ENCODE measurements at regions not wholly inside any gene's neighbourhood (a gene's known extent, or its start where the extent isn't known, plus 50 kb on each side); places are given as distances from the start of the nearest gene placed in this dataset.

DNA sequence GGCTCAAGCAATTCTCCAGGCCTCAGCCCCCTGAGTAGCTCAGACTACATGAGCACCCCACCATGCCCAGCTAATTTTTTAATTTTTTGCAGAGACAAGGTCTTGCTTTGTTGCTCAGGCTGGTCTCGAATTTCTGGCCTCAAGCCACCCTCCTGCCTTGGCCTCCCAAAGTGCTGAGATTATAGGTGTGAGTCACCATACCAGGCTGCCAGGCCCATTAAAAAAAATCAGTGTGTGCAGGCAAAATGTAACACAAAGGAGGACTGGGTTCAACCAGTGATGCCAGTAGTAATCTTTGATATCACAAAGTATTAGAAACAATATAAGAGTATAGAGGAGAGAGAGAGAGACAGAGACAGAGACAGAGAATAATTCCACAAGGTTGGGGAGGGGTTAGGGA, 322.7 kb downstream of the MSX2 start:
- DNase-seq (ENCODE audit: low read depth) = no peak
- TF ChIP-seq MYC (IDR thresholded peaks at IDR 0.05; ENCODE audit: low read depth, low read length) (no peak), POLR2A (IDR thresholded peaks at IDR 0.05; ENCODE audit: extremely low read depth, insufficient read length) (no peak)
- TF ChIP-seq, protein P1, sequence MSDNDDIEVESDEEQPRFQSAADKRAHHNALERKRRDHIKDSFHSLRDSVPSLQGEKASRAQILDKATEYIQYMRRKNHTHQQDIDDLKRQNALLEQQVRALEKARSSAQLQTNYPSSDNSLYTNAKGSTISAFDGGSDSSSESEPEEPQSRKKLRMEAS (IDR thresholded peaks at IDR 0.05; ENCODE audit: low read depth, low read length) = no peak
- TF ChIP-seq, protein P2, sequence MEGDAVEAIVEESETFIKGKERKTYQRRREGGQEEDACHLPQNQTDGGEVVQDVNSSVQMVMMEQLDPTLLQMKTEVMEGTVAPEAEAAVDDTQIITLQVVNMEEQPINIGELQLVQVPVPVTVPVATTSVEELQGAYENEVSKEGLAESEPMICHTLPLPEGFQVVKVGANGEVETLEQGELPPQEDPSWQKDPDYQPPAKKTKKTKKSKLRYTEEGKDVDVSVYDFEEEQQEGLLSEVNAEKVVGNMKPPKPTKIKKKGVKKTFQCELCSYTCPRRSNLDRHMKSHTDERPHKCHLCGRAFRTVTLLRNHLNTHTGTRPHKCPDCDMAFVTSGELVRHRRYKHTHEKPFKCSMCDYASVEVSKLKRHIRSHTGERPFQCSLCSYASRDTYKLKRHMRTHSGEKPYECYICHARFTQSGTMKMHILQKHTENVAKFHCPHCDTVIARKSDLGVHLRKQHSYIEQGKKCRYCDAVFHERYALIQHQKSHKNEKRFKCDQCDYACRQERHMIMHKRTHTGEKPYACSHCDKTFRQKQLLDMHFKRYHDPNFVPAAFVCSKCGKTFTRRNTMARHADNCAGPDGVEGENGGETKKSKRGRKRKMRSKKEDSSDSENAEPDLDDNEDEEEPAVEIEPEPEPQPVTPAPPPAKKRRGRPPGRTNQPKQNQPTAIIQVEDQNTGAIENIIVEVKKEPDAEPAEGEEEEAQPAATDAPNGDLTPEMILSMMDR (IDR thresholded peaks at IDR 0.05; ENCODE audit: low read depth, low read length) = no peak
- no peak overlapping the region for H3K4me3 ChIP-seq (ENCODE audit: low read depth, low read length)

DNA sequence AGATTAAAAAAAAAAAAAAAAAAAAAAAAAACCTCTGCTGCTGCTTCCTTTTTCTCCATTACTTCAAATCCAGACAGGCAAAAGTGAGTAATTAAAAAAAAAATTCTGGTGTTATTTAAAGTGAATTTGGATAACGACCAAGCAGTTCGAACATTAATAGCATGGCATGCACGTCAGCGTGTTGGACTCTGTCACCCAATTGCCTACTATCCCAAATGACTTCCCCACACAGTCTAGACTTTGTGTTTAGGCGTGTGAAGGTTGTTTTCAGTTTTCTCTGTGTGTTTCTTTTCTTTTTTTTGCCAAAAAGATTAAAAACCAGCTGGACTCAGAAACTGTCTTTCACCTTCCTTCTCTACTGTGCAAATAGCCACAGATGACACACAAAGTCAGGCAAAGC, 321.4 kb downstream of the MSX2 start:
- TF ChIP-seq MYC (IDR thresholded peaks at IDR 0.05; ENCODE audit: low read depth, low read length) (no peak), POLR2A (IDR thresholded peaks at IDR 0.05; ENCODE audit: extremely low read depth, insufficient read length) (no peak)
- TF ChIP-seq, protein P1 (IDR thresholded peaks at IDR 0.05; ENCODE audit: low read depth, low read length) = no peak
- TF ChIP-seq, protein P2 (IDR thresholded peaks at IDR 0.05; ENCODE audit: low read depth, low read length) = no peak
- no peak for DNase-seq (ENCODE audit: low read depth)
- no peak overlapping the region for H3K4me3 ChIP-seq (ENCODE audit: low read depth, low read length)

DNA sequence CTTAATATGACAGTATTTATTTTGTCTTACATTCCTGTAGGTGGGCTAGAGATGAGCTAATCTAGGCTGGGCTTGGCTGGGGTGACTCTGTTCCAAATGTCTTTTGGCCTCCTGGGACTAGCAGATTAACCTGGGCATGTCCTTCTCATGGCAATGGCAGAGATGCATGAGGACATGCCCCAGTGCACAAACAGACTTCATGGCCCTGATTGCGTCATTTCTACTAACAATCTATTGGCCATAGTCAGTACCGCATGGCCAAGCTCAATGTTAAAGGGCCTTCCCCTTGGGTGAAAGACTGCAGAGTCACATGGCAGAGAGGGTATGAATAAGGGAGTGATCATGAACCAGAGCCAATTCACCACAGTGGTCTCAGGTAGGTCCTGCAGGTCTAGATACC, 313.4 kb downstream of the MSX2 start:
- TF ChIP-seq, protein P2 (IDR thresholded peaks at IDR 0.05; ENCODE audit: low read depth, low read length) = no peak
- TF ChIP-seq, protein P1 (IDR thresholded peaks at IDR 0.05; ENCODE audit: low read depth, low read length) = no peak
- TF ChIP-seq MYC (IDR thresholded peaks at IDR 0.05; ENCODE audit: low read depth, low read length) = no peak
- no peak for TF ChIP-seq POLR2A (IDR thresholded peaks at IDR 0.05; ENCODE audit: extremely low read depth, insufficient read length)
- H3K4me3 ChIP-seq (ENCODE audit: low read depth, low read length) = no peak overlapping the region
- no peak for DNase-seq (ENCODE audit: low read depth)

DNA sequence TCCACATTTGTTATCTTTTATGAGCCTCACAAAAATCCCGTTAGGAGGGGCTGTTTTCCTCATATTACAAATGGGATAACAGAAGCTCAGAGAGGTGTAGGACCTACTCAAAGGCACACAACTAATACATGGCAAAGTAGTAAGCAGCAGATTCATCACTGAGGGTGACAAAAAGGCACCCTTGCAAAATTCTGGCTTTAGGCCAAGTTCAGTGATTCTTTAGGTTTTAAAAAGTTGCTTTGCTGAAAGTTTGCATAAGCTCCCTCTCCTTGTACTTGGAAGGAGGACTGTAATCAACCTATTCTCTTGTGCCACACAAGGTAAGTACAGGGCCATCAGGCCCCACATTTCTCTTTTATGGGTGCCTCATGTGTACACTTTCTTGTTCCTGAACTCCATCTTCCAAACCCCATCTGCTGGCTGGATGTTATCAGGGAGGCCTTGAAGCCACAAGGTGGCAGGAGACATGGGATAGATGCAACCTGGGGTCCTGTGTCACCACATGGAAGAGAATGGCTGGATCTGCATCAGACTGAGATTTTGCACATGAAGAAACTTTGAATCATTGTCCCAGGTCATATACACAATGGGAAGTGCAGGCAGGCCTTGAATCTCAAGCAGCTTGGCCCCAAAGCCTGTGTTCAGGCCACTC, 311.6 kb downstream of the MSX2 start:
- H3K4me3 ChIP-seq (ENCODE audit: low read depth, low read length) = no peak overlapping the region
- TF ChIP-seq POLR2A (IDR thresholded peaks at IDR 0.05; ENCODE audit: extremely low read depth, insufficient read length) (no peak), MYC (IDR thresholded peaks at IDR 0.05; ENCODE audit: low read depth, low read length) (no peak)
- TF ChIP-seq, protein P2 (IDR thresholded peaks at IDR 0.05; ENCODE audit: low read depth, low read length) = no peak
- TF ChIP-seq, protein P1 (IDR thresholded peaks at IDR 0.05; ENCODE audit: low read depth, low read length) = no peak
- DNase-seq (ENCODE audit: low read depth) = no peak

DNA sequence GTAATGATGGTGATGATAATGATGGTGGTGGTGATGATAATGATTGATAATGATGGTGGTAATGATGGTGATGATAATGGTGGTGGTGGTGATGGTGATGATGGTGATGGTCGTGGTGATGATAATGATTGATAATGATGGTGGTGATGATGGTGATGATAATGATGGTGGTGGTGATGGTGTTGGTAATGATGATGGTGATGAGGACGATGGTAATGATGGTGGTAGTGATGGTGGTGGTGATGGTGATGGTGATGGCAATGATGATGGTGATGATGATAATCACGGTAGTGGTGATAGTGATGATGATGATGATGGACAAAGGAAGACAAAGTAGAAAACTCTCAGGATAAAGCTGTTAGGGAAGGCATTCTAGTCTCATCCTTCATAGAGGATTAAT, 310.5 kb downstream of the MSX2 start:
- TF ChIP-seq, protein P1 (IDR thresholded peaks at IDR 0.05; ENCODE audit: low read depth, low read length) = no peak
- no peak for TF ChIP-seq MYC (IDR thresholded peaks at IDR 0.05; ENCODE audit: low read depth, low read length)
- no peak for TF ChIP-seq POLR2A (IDR thresholded peaks at IDR 0.05; ENCODE audit: extremely low read depth, insufficient read length)
- TF ChIP-seq, protein P2 (IDR thresholded peaks at IDR 0.05; ENCODE audit: low read depth, low read length) = no peak
- no peak for DNase-seq (ENCODE audit: low read depth)
- no peak overlapping the region for H3K4me3 ChIP-seq (ENCODE audit: low read depth, low read length)

All from NB4 (cell line).